GM21447 (cell line): ENCODE measurements at regions not wholly inside any gene's neighbourhood (a gene's known extent, or its start where the extent isn't known, plus 50 kb on each side); places are given as distances from the start of the nearest gene placed in this dataset.

Experiments used
- ATAC-seq: cut with Tn5 transposase; IDR thresholded peaks from one replicate; pipeline ENCODE4 v1.9.1; 2021; ENCODE audit not compliant: unreplicated experiment

DNA sequence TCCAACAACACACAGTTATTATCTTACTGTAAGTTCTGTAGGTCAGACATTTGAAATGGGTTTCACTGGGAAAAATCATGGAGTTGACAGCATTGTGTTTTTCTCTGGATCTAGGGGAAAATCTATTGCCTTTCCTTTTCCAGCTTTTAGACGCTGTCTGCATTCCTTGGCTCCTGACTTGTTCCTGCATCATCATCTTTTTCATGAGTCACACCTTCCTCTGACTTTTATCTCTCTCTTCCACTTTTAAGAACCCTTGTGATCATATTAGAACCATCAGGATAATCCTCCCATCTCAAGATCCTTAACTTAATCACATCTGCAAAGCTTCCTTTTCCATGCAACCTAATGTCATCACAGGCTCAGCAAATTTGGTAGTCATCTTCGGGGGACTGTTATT is 1454.8 kb downstream of the RPA4 start:
- ATAC-seq, result no peak

DNA sequence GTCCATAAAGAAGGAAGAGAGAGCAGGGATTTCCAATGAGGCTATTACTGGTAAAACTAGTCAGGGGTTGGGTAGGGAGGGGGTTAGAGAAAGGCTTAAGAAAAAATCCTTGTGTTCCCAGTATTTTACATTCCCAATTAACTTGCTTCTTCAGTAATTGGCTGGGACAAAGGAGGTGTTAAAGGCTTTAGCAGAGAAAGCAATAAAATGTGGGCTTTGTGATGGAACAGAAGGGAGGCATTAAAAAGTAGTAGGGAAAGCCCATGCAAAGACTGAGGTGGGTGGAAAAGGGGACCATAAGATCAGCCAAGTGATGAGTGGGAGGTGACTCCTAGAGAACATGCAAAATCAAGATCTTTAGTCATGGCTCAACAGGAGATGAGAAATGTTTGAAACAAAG is 1467.2 kb downstream of the RPA4 start:
- ATAC-seq, result no peak

DNA sequence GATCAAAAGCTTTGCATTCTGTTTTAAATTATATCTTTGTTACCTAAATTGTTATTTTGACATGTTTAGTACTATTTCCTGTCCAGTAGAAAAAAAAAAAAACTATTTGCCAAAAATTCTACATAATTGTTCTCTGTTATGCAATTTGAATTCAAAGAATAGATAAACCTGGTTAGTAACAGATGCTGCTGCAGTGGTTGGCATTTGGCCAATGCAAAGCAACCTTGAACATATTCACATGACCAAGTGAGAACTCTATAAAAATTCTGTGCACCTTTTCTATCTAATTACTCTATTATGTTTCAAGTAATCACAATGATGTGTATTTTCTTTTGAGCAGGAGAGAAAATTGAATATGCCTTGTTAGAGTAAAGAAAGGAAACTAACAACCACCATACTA is 1473.4 kb downstream of the RPA4 start:
- no peak for ATAC-seq

DNA sequence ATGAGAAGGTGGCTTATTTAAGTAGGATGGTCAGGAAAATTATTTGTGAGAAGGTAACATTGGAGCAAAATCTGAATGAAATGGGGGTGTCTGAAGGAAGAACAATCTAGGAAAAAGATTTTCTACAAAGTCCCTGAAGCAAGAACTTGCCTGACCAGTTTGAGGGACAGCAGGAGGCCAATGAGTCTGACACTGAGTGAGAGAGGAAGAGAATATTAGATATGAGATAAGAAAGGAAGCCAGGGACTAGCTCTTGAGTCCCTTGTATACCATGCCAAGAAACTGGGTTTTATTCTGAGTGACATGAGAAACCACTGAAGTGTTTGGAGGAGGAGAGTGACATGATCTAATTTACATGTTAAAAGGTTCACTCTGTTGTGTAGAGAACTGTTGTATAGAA is 1478.9 kb downstream of the RPA4 start:
- no peak for ATAC-seq

DNA sequence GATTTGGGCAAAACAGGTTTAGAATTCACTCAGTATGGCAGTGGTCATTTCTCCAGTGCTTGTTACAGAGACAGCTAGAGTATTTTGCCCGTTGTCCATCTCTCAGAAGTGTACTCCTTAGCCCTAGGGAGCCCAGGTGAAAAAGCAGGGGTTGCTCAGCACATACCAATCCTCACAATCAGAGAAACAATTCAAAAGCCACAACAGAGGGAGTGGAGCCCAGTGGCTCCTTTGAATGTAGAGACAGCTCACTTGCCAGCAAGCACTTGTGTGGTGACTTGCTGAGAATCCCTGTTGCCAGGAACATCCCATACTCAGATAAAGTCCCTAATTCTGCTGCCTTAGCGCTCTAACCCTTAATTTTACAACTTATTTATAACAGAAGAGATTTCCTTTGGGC is 1488.3 kb downstream of the RPA4 start:
- no peak for ATAC-seq

DNA sequence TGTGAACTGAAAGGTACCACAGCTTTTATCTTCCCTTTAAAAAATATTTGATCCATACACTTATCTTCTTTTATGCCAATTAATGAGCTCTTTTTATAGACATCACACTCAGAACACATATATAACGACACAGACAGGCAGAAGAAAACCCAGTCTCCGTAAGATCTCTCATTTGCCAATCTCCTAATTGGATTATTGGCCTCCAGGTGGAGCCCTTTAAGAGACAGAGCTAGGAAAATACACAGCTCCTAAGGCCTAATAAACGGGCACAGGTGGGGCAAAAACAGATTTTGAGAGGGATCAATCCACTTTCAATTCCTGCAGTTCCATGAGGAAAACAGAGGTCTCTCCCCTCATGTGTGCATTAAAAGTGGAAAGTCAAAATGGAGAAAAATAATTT is 1495.4 kb downstream of the RPA4 start:
- ATAC-seq, result no peak

DNA sequence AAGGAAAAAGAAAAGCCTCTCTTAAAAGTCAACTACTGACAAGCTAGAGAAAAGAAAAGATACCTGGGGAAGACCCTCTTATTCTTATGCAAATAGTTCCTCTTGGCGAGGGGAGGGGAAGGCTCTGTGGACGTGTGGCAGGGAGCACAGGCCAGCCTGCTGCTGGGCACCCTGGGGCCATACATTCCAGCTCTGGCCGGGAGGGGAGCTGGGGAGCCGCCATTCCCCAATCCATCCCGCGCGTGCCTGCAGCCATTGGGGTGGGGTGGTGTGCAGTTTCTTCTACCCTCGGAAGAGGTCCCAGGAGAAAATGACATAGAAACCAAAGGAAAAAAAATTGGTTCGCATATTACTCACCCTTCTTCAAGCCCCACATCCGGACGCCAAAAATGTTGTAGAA is 1496.4 kb downstream of the RPA4 start:
- ATAC-seq, result no peak

DNA sequence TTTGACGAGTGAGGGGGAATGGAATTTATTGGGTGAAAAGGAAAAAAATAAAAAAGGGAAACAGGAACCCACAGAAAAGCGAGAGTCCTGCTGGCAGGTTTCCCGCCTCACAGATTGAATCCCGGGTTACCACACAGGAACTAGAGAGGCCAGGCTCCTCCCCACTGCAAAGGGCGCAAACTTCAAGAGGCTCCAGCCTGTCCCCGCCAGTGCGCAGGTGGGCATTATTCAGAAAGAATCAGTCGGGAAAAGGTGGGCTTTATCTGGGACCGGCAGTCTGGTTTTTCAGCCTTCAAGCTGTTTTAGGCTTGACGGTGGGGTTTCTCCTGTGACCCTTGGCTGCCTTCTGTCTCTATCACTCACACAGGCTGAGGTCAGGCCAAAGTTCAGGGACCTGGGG is 1496.8 kb downstream of the RPA4 start:
- ATAC-seq, result no peak

DNA sequence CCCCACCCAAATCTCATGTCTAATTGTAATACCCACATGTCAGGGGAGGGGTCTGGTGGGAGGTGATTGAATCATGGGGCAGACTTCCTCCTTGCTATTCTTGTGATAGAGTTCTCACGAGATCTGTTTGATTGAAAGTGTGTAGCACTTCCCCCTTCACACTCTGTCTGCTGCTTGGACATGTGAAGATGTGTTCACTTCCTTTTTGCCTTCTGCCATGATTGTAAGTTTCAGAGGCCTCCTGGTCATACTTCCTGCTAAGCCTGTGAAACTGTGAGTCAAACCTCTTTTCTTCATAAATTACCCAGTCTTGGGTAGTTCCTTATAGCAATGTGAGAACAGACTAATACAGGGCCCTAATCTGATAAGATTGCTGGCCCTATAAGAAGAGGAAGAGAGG is 1514.8 kb downstream of the RPA4 start:
- no peak for ATAC-seq

DNA sequence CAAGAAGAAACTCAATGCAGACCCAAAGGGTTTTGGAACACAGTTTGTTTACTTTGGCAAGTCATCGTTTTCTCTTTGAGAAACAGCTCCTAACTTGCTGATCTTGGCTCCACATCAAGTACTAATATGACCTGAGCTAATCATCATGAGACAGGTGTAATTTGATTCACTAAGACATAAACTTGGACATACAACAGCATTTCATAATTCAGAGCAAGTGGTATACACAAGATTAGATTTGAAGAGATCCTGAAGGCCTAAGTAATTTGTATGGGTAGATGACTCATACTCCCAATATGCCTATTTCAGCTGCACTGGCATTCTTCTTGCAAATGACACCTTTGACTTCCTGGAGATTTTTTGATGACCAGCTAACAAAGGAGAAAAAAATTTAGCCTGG is 1521.7 kb downstream of the RPA4 start:
- ATAC-seq, result no peak

DNA sequence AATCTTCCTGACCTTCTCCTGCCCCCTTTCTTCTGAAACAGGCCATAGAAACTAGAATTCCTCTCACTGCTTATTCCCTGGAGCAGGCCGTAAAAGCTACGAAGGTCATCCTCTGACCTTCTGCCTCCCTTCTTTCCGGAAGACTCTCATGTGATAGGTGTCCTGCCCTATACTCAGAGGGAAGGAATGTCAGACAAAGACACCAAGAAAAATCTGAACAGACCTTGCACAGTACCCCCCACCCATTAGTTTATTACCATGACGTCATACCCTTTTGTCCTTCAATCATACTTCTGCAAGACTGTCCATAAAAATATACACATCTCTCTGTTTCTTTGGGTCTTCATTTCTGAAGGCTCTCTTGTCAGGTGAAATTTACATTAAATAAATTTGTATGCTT is 1523.9 kb downstream of the RPA4 start:
- ATAC-seq, result no peak

DNA sequence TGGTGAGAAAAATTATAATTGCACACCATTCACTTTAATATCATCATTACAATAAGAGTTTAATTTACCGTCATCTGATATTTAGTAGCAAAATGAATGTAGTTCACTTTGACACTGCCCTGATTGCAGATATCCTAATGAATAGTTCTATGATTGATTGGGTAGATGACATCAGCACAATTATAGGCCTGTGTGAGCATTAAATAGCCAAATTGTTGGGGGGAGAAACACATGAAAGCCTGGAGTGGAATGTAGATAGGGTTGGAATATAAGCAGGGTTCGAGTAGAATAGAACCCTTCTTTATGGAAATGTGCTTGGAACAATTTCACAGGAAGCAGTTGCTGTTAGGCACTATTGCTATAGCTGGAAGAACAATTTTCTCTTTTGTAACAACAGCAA is 1526.2 kb downstream of the RPA4 start:
- no peak for ATAC-seq

DNA sequence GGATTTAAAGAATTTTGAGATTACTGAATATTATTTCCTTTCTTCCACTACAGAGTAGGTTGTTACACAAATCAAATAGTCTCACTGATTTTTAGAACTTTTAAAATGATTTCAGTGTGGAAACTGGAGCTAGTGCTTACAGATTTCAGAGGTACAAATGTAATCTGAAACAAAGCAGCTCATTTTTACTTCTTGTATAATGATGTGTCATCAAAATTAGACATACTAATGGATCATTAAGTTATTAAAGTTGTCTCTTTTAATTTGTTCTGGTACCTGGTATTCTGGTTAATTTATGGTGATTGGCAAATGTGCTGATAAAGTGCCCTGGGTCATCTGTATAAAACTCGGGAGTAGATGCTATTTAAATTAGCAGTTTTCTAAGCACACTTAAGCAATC is 1528.3 kb downstream of the RPA4 start:
- no peak for ATAC-seq

DNA sequence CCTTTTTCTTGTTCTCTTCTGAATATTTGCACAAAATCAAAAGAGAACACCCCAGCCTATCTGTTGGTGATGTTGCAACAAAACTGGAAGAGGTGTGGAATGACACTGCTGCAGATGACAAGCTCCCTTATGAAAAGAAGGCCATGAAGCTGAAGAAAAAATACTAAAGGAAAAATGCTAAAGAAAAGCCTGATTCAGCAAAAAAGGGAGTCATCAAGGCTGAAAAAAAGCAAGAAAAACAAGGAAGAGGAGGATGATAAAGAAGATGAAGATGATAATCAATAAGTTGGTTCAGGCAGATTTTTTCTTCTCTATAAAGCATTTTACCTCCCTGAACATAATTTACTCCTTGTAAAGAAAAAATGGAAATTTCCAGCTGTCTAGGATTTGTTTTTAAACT is 1538.8 kb downstream of the RPA4 start:
- ATAC-seq, result no peak

DNA sequence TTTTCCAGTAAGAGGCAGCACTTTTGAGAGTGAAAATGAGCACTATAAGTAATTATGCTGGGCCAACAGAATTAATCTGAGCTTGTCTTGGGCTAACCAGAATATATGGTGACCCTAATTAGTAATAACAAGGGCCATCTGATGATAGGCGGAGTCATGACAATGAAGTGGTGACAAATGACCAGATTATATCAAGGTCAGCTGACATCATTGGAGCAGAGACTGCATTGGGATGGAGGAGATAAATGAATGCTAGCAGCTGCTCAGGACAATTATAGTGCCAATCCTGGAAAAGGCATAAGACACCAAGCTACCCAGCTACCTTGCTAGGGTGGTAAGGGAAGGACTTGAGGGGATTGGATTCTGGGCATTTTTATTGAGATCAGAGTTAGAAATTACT is 1548.7 kb downstream of the RPA4 start:
- no peak for ATAC-seq

DNA sequence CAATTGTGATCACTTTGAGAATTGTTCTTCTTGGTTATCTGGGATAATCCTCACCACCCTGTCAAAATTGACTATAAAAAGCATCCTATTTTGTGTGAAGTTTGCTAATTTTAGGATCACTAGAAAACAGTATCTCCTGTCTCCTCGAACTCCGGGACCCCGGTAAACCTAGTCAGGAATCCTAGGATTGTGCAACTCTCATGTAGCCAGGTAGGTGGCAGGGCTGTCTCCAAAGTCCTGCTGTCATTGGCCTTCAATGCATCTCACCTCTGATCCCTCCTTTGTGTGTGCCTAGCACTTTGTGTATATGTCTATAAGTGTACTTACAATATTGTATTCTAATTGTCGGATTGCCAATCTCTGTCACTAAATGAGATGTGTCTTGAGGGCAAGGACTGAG is 1564.8 kb downstream of the RPA4 start:
- no peak for ATAC-seq

DNA sequence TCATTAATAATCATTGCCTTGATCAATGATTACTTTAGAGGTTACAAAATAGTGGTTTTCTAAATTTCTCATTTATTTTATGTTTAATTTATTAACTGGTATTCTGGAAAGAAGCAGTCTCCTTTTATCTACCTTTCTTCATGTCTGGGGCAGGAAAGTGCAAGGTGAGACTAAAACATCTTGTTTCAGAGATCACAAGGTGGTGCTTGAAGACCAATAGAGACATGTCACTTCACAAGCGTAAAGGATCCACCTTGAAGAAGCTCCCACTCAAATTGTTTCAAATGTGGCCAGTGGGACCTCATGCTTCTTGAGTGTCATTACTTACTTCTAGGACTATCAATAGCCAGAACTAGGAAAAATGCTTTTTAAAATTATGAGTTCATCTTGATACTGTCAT is 1568.7 kb downstream of the RPA4 start:
- no peak for ATAC-seq

DNA sequence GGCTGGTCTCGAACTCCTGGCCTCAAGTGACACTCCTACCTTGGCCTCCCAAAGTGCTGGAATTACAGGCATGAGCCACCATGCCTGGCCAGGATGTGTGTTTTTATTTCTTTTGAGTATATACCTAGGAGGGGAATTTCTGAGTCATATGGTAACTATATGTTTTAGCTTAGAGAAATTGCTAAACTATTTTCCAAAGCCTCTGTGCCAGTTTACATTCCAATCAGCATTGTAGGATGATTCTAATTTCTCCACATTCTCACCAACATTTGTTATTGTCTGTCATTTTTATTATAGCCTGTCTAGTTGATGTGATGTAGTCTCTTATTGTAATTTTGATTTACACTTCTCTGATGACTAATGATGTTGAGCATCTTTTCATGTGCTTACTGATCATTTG is 1576.0 kb downstream of the RPA4 start:
- no peak for ATAC-seq

DNA sequence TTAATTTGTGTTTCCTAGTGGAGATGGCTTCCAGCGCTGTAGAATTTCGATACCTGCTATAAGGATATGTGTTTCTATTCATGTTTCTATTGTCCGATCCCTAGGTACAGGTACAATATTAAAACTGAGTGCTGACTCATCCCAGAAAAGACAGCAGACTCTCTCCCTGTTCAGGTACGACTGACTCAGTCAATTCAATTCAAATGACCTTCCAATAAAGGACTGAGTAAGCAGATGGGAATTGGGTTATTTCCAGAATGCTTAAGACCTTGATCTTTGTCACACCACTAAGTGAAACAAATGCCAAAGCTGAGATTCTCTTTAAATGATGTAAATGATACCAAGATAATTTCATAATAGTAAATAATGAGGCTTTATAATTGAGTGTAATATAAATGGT is 1596.9 kb downstream of the RPA4 start:
- no peak for ATAC-seq

DNA sequence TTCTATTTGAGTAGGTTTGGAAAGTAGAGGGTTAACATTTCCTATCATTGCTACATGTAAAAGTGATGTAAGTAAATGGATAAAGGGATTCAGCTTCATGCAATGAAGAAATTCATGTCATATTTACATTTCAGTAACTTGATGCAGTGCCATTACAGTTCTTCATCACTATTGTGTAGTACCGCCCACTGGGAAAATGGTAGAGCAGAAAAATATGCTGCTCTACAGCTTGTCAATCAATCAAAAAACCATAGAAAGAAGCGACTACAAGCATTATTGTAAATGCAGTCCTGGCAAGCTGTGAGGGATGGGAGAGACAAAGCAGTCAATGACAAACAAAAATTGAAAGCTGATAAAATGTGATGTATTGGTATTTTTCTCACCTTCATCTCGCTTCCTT is 1597.9 kb downstream of the RPA4 start:
- ATAC-seq, result no peak

DNA sequence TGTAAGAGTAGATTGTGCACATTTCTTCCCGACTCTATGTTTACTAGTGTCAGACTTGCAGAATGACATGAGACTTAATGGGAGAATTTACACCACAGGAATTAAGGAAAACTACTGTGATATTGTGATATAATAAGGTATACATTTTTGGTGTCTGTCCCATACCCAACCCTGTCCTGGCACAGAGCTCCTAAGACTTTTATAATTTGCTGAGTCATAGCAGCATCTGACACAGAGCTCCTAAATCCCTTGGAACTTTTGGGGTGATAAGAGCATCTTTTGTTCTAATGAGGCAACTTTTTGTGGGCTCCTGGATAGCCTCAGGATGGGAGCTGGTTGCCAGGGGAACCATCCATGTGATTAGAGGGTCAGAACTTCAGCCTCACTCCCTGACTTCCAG is 1607.0 kb downstream of the RPA4 start:
- no peak for ATAC-seq

DNA sequence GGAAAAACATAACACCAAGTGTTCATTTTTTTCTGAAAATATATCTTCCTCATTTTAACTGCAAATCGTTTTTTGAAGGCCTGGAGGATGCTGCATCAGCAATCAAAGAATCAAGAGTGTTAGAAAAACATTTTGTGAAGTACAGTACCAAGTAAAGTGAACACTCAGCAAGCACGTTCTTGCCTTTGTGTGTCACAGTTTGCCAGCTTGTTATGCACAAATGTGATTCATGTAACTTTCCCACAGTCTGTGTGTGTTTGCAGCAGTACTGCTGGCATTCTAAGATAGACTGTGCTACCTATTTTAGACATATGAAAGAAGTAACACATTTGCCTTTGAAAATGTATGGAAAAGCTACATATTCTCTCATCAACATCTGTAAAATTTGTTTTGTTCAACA is 1617.7 kb downstream of the RPA4 start:
- ATAC-seq, result no peak

DNA sequence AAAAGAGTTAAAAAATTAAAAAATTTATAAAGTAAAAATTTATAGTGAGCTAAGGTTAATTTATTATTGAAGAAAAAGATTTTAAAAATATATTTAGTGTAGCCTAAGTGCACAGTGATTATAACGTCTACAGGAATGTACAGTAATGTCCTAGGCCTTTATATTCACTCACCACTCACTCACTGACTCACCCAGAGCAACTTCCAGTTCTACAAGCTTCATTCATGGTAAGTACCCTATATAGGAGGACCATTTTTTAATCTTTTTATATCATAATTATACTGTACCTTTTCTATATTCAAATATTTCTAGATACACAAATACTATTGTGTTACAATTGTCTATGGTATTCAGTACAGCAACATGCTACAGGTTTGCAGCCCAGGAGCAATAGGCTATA is 1623.2 kb downstream of the RPA4 start:
- no peak for ATAC-seq

DNA sequence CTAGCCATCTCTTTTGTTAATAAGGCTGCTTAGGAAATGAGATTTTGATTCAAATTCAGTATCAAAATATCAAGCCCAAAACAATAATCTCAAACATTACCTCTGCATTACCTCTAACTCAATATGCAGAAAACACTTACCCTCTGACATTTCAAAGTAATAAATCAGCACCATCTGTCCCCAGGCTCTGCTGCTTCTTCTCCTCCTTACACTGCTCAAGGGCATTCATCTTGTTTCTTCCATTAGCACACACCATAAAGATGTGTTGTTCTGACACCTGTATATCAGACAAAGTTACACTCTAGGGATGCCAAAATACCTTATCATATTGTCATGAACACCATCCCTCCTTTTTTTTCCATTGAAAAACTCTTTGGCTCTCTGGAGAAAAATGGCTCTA is 1630.3 kb downstream of the RPA4 start:
- no peak for ATAC-seq
